ENCODE measurements at regions not wholly inside any gene's neighbourhood (a gene's known extent, or its start where the extent isn't known, plus 50 kb on each side); places are given as distances from the start of the nearest gene placed in this dataset.

DNA sequence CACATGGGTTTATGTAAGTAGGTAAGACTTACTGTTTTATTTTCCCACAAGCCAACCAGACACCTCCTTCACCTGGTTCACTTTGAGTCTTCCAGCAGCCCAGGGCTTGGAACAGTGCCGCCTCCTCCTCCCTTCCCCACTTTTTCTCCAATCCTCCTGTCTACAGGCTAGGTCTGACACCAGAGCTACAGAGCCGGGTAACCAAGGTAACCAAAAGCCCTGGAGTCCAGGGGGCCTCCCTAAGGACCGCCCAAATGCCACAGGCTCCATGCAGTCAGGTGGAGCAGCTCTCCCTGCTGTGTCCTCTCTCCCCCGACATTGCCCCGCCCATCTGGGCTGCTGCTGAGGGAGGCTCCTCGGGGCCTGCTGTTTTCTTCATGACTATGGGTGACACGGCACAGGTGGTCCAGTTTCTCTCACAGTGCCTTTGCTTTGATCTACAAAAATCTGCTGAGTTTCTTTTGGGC lies 138.0 kb upstream of the EFNA5 start:
- Histone ChIP-seq H3K9me3 (no peaks in the 10 kb centered on the region), H3K27me3 (no peaks in the 10 kb centered on the region), H3K4me3 (no peak overlapping the region), H3K4me1 (no peaks in the 10 kb centered on the region), H3K27ac (no peak overlapping the region), H3K36me3 (no peaks in the 10 kb centered on the region)
- intact Hi-C loops (cut with DNase I) = no loop called here
- TF ChIP-seq, protein P1, sequence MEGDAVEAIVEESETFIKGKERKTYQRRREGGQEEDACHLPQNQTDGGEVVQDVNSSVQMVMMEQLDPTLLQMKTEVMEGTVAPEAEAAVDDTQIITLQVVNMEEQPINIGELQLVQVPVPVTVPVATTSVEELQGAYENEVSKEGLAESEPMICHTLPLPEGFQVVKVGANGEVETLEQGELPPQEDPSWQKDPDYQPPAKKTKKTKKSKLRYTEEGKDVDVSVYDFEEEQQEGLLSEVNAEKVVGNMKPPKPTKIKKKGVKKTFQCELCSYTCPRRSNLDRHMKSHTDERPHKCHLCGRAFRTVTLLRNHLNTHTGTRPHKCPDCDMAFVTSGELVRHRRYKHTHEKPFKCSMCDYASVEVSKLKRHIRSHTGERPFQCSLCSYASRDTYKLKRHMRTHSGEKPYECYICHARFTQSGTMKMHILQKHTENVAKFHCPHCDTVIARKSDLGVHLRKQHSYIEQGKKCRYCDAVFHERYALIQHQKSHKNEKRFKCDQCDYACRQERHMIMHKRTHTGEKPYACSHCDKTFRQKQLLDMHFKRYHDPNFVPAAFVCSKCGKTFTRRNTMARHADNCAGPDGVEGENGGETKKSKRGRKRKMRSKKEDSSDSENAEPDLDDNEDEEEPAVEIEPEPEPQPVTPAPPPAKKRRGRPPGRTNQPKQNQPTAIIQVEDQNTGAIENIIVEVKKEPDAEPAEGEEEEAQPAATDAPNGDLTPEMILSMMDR (IDR thresholded peaks at IDR 0.05) = no peak
- DNase-seq (peak in 2 of 4 donors; percentile 51 to 59), ATAC-seq (no peak)

DNA sequence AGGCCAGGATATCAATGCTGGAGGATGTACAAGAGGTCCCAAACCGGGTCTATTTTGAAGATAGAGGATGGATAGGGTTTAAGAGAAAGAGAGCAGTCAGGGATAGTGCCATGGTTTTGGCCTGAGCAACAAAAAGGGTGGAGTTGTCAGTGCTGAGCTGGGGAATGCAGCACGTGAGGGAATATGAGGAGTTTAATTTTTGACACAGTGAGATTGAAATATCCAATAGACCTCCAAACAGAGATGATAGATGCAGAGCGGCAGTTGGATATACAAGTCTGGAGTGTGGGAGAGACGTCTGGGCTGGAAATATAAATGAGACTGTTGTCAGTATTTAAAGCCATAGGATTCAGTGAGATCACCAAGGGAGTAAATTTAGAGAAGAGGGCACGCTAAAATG lies 136.7 kb upstream of the EFNA5 start:
- Histone ChIP-seq H3K27ac (no peak overlapping the region), H3K27me3 (no peaks in the 10 kb centered on the region), H3K4me1 (no peaks in the 10 kb centered on the region), H3K9me3 (no peaks in the 10 kb centered on the region), H3K4me3 (no peak overlapping the region), H3K36me3 (no peaks in the 10 kb centered on the region)
- TF ChIP-seq, protein P1 (IDR thresholded peaks at IDR 0.05) = no peak
- intact Hi-C loops (cut with DNase I) = no loop called here
- no peak for DNase-seq
- no peak for ATAC-seq

DNA sequence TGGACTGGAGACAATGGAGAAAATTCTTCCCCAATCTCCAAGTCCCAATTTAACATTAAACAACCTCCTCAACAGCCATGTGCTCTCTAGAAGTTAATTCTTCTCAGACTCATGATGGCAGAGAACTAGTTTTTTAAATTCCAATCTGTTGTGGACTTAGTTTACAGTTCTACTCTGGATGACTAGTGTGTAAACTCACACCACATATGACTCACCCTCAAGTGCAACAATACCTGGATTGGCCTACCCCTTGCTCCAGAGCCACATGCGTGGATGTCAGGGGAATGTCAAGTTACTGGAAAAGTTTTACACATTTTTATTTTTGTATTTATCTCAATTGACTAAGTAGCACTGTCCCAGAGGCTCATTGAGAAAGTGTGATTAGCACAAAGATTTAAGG lies 136.0 kb upstream of the EFNA5 start:
- H3K4me3 ChIP-seq = no peak overlapping the region
- H3K4me1 ChIP-seq = no peaks in the 10 kb centered on the region
- no peak overlapping the region for H3K27ac ChIP-seq
- DNase-seq = no peak
- H3K36me3 ChIP-seq = no peaks in the 10 kb centered on the region
- no peaks in the 10 kb centered on the region for H3K9me3 ChIP-seq
- no peaks in the 10 kb centered on the region for H3K27me3 ChIP-seq
- peak; percentile 94 for ATAC-seq
- intact Hi-C loops (cut with DNase I) = no loop called here
- TF ChIP-seq, protein P1 (IDR thresholded peaks at IDR 0.05) = no peak

- Histone ChIP-seq H3K4me1 (no peaks in the 10 kb centered on the region), H3K4me3 (no peak overlapping the region), H3K9me3 (no peaks in the 10 kb centered on the region), H3K36me3 (no peaks in the 10 kb centered on the region), H3K27ac (no peak overlapping the region), H3K27me3 (no peaks in the 10 kb centered on the region)
- DNase-seq = no peak
- ATAC-seq = no peak
- intact Hi-C loops (cut with DNase I) = no loop called here
- TF ChIP-seq, protein P1 (IDR thresholded peaks at IDR 0.05) = no peak
Measured at GRCh38 chr5:107806271-107806670, 135.5 kb upstream of the EFNA5 start.

- ATAC-seq (no peak), DNase-seq (no peak)
- H3K9me3 ChIP-seq = no peaks in the 10 kb centered on the region
- no peak overlapping the region for H3K4me3 ChIP-seq
- TF ChIP-seq, protein P1 (IDR thresholded peaks at IDR 0.05) = no peak
- H3K27ac ChIP-seq = no peak overlapping the region
- H3K27me3 ChIP-seq = no peaks in the 10 kb centered on the region
- no peaks in the 10 kb centered on the region for H3K36me3 ChIP-seq
- H3K4me1 ChIP-seq = no peaks in the 10 kb centered on the region
- intact Hi-C loops (cut with DNase I) = no loop called here
Measured at GRCh38 chr5:107805824-107806223, 135.1 kb upstream of the EFNA5 start.
